ENCODE measurements at regions not wholly inside any gene's neighbourhood (a gene's known extent, or its start where the extent isn't known, plus 50 kb on each side); places are given as distances from the start of the nearest gene placed in this dataset.

DNA sequence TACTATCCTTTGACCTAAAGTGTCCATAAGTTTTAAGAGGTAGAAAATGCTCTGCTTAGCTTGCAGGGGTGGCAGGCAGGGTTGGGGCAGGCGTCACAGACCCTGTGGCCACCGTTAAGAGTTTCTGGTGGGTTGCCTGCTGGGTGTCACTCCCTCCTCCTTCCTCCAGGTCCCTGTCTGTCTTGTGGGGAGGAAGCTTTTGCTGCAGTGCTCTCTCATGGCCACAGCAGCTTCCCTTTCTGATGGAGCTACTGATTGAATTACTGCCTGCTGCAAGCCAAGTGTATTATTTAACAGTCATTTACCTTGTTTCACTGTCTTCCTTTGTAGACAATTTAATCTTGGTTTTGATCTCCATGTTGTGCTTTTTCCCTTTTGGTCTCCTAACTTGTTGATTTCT, 384.6 kb downstream of the IDS start:
- no peaks in the 10 kb centered on the region for H3K9me3 ChIP-seq (ENCODE audit: control insufficient read depth, low read length)
- no peaks in the 10 kb centered on the region for H3K27me3 ChIP-seq (ENCODE audit: control insufficient read depth in 1 of 2, insufficient read depth in 2 of 2, low read length in 1 of 2)
- no peaks in the 10 kb centered on the region for H3K36me3 ChIP-seq (ENCODE audit: control insufficient read depth in 1 of 2, insufficient read depth in 2 of 2, low read length in 1 of 2)
- intact Hi-C loops (cut with DNase I), result no loop called here
- no peak overlapping the region for H3K27ac ChIP-seq (ENCODE audit: low read depth in 1 of 2, low read length in 2 of 2)
- no peak overlapping the region for H3K4me3 ChIP-seq (ENCODE audit: low read length in 2 of 2)
- H3K4me1 ChIP-seq (ENCODE audit: control insufficient read depth in 1 of 2, insufficient read depth in 2 of 2, low read length in 2 of 2), result no peaks in the 10 kb centered on the region
- DNase-seq (no peak), ATAC-seq (ENCODE audit: low FRiP score) (no peak)
- 38 to 51% methylated on average over 2 of the region's 2 CpGs for WGBS, 2 donors

DNA sequence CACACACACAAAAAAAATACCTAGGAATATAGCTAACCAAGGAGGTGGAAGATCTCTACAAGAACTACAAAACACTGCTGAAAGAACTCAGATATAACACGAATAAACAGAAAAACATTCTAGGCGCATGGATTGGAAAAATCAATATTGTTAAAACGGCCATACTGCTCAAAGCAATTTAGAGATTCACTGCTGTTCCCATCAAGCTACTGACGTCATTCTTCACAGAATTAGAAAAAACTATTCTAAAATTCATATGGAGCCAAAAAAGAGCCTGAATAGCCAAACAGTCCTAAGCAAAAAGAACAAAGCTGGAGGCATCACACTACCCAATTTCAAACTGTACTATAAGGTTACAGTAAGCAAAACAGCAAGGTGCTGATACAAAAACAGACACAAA, 390.2 kb downstream of the IDS start:
- Histone ChIP-seq H3K9me3 (ENCODE audit: control insufficient read depth, low read length) (no peaks in the 10 kb centered on the region), H3K36me3 (ENCODE audit: control insufficient read depth in 1 of 2, insufficient read depth in 2 of 2, low read length in 1 of 2) (no peaks in the 10 kb centered on the region), H3K4me3 (ENCODE audit: low read length in 2 of 2) (no peak overlapping the region), H3K27ac (ENCODE audit: low read depth in 1 of 2, low read length in 2 of 2) (no peak overlapping the region), H3K27me3 (ENCODE audit: control insufficient read depth in 1 of 2, insufficient read depth in 2 of 2, low read length in 1 of 2) (no peaks in the 10 kb centered on the region), H3K4me1 (ENCODE audit: control insufficient read depth in 1 of 2, insufficient read depth in 2 of 2, low read length in 2 of 2) (no peaks in the 10 kb centered on the region)
- intact Hi-C loops (cut with DNase I), result no loop called here
- no peak for DNase-seq
- ATAC-seq (ENCODE audit: low FRiP score), result no peak
- 51 to 65% methylated on average over 4 of the region's 4 CpGs for WGBS, 2 donors

- Histone ChIP-seq H3K27ac (ENCODE audit: low read depth in 1 of 2, low read length in 2 of 2) (no peak overlapping the region), H3K36me3 (ENCODE audit: control insufficient read depth in 1 of 2, insufficient read depth in 2 of 2, low read length in 1 of 2) (no peaks in the 10 kb centered on the region), H3K9me3 (ENCODE audit: control insufficient read depth, low read length) (no peaks in the 10 kb centered on the region), H3K4me3 (ENCODE audit: low read length in 2 of 2) (no peak overlapping the region), H3K4me1 (ENCODE audit: control insufficient read depth in 1 of 2, insufficient read depth in 2 of 2, low read length in 2 of 2) (no peaks in the 10 kb centered on the region), H3K27me3 (ENCODE audit: control insufficient read depth in 1 of 2, insufficient read depth in 2 of 2, low read length in 1 of 2) (no peaks in the 10 kb centered on the region)
- intact Hi-C loops (cut with DNase I), result no loop called here
- ATAC-seq (ENCODE audit: low FRiP score) (peak; percentile 36), DNase-seq (peak in 1 of 2 donors; percentile 62)
- 81 to 89% methylated on average over 14 to 15 of the region's 15 CpGs for WGBS, 2 donors
Observed at GRCh38 chrX:149114001-149114400, 391.1 kb downstream of the IDS start.

- no peak for DNase-seq
- intact Hi-C loops (cut with DNase I), result no loop called here
- no peak for ATAC-seq (ENCODE audit: low FRiP score)
- no peak overlapping the region for H3K4me3 ChIP-seq (ENCODE audit: low read length in 2 of 2)
- H3K27ac ChIP-seq (ENCODE audit: low read depth in 1 of 2, low read length in 2 of 2), result no peak overlapping the region
- no peaks in the 10 kb centered on the region for H3K27me3 ChIP-seq (ENCODE audit: control insufficient read depth in 1 of 2, insufficient read depth in 2 of 2, low read length in 1 of 2)
- H3K9me3 ChIP-seq (ENCODE audit: control insufficient read depth, low read length), result no peaks in the 10 kb centered on the region
- no peaks in the 10 kb centered on the region for H3K4me1 ChIP-seq (ENCODE audit: control insufficient read depth in 1 of 2, insufficient read depth in 2 of 2, low read length in 2 of 2)
- no peaks in the 10 kb centered on the region for H3K36me3 ChIP-seq (ENCODE audit: control insufficient read depth in 1 of 2, insufficient read depth in 2 of 2, low read length in 1 of 2)
Observed at GRCh38 chrX:149097786-149098185, 407.3 kb downstream of the IDS start.

DNA sequence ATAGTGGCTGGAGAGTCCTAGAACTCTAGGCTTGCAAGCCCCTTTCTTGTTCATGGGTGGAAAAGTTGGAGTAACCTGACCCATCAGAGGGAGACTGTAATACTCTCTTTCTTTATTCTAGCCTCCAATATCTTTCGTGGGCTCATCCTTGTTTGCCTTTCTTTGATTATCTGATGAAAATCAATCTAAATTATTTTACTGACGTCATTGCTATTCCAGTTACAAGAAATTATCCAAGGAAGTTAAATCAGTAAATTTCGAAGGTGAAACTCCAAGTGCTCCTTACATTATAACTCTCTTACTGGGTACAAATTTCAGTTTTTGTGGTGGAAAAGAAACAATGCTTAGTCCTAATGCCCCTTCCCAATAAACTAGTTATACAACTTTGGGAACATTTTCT, 412.9 kb downstream of the IDS start:
- 58 to 75% methylated on average over 3 of the region's 3 CpGs for WGBS, 2 donors
- no peaks in the 10 kb centered on the region for H3K4me1 ChIP-seq (ENCODE audit: control insufficient read depth in 1 of 2, insufficient read depth in 2 of 2, low read length in 2 of 2)
- no peaks in the 10 kb centered on the region for H3K9me3 ChIP-seq (ENCODE audit: control insufficient read depth, low read length)
- H3K4me3 ChIP-seq (ENCODE audit: low read length in 2 of 2), result no peak overlapping the region
- ATAC-seq (ENCODE audit: low FRiP score) (no peak), DNase-seq (no peak)
- H3K27me3 ChIP-seq (ENCODE audit: control insufficient read depth in 1 of 2, insufficient read depth in 2 of 2, low read length in 1 of 2), result no peaks in the 10 kb centered on the region
- H3K36me3 ChIP-seq (ENCODE audit: control insufficient read depth in 1 of 2, insufficient read depth in 2 of 2, low read length in 1 of 2), result no peaks in the 10 kb centered on the region
- intact Hi-C loops (cut with DNase I), result no loop called here
- H3K27ac ChIP-seq (ENCODE audit: low read depth in 1 of 2, low read length in 2 of 2), result no peak overlapping the region

- no peaks in the 10 kb centered on the region for H3K36me3 ChIP-seq (ENCODE audit: control insufficient read depth in 1 of 2, insufficient read depth in 2 of 2, low read length in 1 of 2)
- ATAC-seq (ENCODE audit: low FRiP score) (no peak), DNase-seq (no peak)
- intact Hi-C loops (cut with DNase I), result no loop called here
- no peak overlapping the region for H3K4me3 ChIP-seq (ENCODE audit: low read length in 2 of 2)
- WGBS, 2 donors, result 74 to 91% methylated on average over 5 of the region's 5 CpGs
- no peaks in the 10 kb centered on the region for H3K4me1 ChIP-seq (ENCODE audit: control insufficient read depth in 1 of 2, insufficient read depth in 2 of 2, low read length in 2 of 2)
- H3K27me3 ChIP-seq (ENCODE audit: control insufficient read depth in 1 of 2, insufficient read depth in 2 of 2, low read length in 1 of 2), result no peaks in the 10 kb centered on the region
- no peak overlapping the region for H3K27ac ChIP-seq (ENCODE audit: low read depth in 1 of 2, low read length in 2 of 2)
- H3K9me3 ChIP-seq (ENCODE audit: control insufficient read depth, low read length), result no peaks in the 10 kb centered on the region
Observed at GRCh38 chrX:149079805-149080406, 425.2 kb downstream of the IDS start.

GRCh38 chrX:149074398-149074797, 430.7 kb downstream of the IDS start:
- no peak for ATAC-seq (ENCODE audit: low FRiP score)
- WGBS, 2 donors, result 11 to 33% methylated on average over 8 of the region's 8 CpGs
- intact Hi-C loops (cut with DNase I), result no loop called here
- Histone ChIP-seq H3K27ac (ENCODE audit: low read depth in 1 of 2, low read length in 2 of 2) (no peak overlapping the region), H3K4me3 (ENCODE audit: low read length in 2 of 2) (no peak overlapping the region), H3K9me3 (ENCODE audit: control insufficient read depth, low read length) (no peaks in the 10 kb centered on the region), H3K4me1 (ENCODE audit: control insufficient read depth in 1 of 2, insufficient read depth in 2 of 2, low read length in 2 of 2) (no peaks in the 10 kb centered on the region), H3K27me3 (ENCODE audit: control insufficient read depth in 1 of 2, insufficient read depth in 2 of 2, low read length in 1 of 2) (no peaks in the 10 kb centered on the region), H3K36me3 (ENCODE audit: control insufficient read depth in 1 of 2, insufficient read depth in 2 of 2, low read length in 1 of 2) (no peaks in the 10 kb centered on the region)
- DNase-seq, result peak in 1 of 2 donors; percentile 61

- Histone ChIP-seq H3K27ac (ENCODE audit: low read depth in 1 of 2, low read length in 2 of 2) (no peak overlapping the region), H3K4me1 (ENCODE audit: control insufficient read depth in 1 of 2, insufficient read depth in 2 of 2, low read length in 2 of 2) (no peaks in the 10 kb centered on the region), H3K4me3 (ENCODE audit: low read length in 2 of 2) (no peak overlapping the region), H3K9me3 (ENCODE audit: control insufficient read depth, low read length) (no peaks in the 10 kb centered on the region), H3K36me3 (ENCODE audit: control insufficient read depth in 1 of 2, insufficient read depth in 2 of 2, low read length in 1 of 2) (no peaks in the 10 kb centered on the region), H3K27me3 (ENCODE audit: control insufficient read depth in 1 of 2, insufficient read depth in 2 of 2, low read length in 1 of 2) (no peaks in the 10 kb centered on the region)
- intact Hi-C loops (cut with DNase I), result no loop called here
- no peak for ATAC-seq (ENCODE audit: low FRiP score)
- no peak for DNase-seq
- WGBS, 2 donors, result 66 to 90% methylated on average over 3 of the region's 3 CpGs
Observed at GRCh38 chrX:149073479-149073878, 431.6 kb downstream of the IDS start.

- no peaks in the 10 kb centered on the region for H3K4me1 ChIP-seq (ENCODE audit: control insufficient read depth in 1 of 2, insufficient read depth in 2 of 2, low read length in 2 of 2)
- no peak overlapping the region for H3K27ac ChIP-seq (ENCODE audit: low read depth in 1 of 2, low read length in 2 of 2)
- ATAC-seq (ENCODE audit: low FRiP score) (no peak), DNase-seq (no peak)
- H3K36me3 ChIP-seq (ENCODE audit: control insufficient read depth in 1 of 2, insufficient read depth in 2 of 2, low read length in 1 of 2), result no peaks in the 10 kb centered on the region
- 64 to 92% methylated on average over 2 of the region's 2 CpGs for WGBS, 2 donors
- H3K9me3 ChIP-seq (ENCODE audit: control insufficient read depth, low read length), result no peaks in the 10 kb centered on the region
- intact Hi-C loops (cut with DNase I), result no loop called here
- H3K27me3 ChIP-seq (ENCODE audit: control insufficient read depth in 1 of 2, insufficient read depth in 2 of 2, low read length in 1 of 2), result no peaks in the 10 kb centered on the region
- H3K4me3 ChIP-seq (ENCODE audit: low read length in 2 of 2), result no peak overlapping the region
Observed at GRCh38 chrX:149069899-149070298, 435.2 kb downstream of the IDS start.
